ENCODE measurements at regions not wholly inside any gene's neighbourhood (a gene's known extent, or its start where the extent isn't known, plus 50 kb on each side); places are given as distances from the start of the nearest gene placed in this dataset.
A peak's percentile ranks its signal among the peaks of the same experiment; 100 is the strongest.
"Not testable (repeated sequence)": the region's sequence is repeated elsewhere in the genome, so short reads cannot be mapped to it uniquely, and the experiment has no call there.

DNA sequence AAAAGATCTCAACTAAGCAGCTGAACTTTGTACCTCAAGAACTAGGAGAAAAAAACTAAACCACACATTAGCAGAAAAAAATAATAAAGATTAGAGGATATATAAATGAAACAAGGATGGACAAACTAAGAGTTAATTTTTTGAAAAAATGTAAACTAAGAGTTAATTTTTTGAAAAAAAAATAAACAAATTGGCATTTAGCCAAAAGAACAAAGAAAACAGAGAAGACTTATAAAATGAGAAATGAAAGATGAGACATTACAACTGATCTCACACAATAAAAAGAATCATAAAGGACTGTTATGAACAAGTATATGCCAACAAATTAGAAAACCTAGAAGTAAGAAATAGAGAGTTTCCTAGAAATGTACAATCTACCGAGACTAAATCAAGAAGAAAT lies 859.2 kb upstream of the GYPC start:
- H3K9me3 Mint-ChIP-seq: peaks cover 13% of the 10 kb centered on the region
- no peaks in the 10 kb centered on the region for H3K4me1 Mint-ChIP-seq
- H3K27ac Mint-ChIP-seq (ENCODE audit: unreplicated experiment): no peak overlapping the region
- peaks cover 6% of the 10 kb centered on the region for H3K36me3 Mint-ChIP-seq (ENCODE audit: low read depth)
- TF ChIP-seq, protein P1, sequence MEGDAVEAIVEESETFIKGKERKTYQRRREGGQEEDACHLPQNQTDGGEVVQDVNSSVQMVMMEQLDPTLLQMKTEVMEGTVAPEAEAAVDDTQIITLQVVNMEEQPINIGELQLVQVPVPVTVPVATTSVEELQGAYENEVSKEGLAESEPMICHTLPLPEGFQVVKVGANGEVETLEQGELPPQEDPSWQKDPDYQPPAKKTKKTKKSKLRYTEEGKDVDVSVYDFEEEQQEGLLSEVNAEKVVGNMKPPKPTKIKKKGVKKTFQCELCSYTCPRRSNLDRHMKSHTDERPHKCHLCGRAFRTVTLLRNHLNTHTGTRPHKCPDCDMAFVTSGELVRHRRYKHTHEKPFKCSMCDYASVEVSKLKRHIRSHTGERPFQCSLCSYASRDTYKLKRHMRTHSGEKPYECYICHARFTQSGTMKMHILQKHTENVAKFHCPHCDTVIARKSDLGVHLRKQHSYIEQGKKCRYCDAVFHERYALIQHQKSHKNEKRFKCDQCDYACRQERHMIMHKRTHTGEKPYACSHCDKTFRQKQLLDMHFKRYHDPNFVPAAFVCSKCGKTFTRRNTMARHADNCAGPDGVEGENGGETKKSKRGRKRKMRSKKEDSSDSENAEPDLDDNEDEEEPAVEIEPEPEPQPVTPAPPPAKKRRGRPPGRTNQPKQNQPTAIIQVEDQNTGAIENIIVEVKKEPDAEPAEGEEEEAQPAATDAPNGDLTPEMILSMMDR (conservative IDR thresholded peaks at IDR 0.05): no peak
- no peak for DNase-seq (ENCODE audit: low read depth, low spot score)
- H3K4me3 Mint-ChIP-seq: no peak overlapping the region
- no peaks in the 10 kb centered on the region for H3K27me3 Mint-ChIP-seq (ENCODE audit: low read depth)

DNA sequence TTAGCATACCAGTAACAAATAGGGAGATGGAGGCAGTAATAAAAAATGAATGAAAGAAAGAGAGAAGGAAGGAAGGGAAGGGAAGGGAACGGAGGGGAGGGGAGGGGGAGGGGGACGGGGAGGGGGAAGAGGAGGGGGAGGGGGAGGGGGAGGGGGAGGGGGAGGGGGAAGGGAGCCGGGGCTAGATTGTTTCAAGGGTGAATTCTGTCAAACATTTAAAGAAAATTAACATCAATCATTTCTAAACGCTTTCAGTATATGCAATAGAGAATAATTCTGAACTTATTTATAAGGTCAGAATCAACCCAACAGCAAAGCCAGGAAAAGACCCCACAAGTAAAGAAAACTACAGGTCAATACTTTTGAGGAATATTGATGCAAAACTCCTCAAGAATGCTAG lies 858.8 kb upstream of the GYPC start:
- no peak for DNase-seq (ENCODE audit: low read depth, low spot score)
- peaks cover 6% of the 10 kb centered on the region for H3K36me3 Mint-ChIP-seq (ENCODE audit: low read depth)
- peaks cover 13% of the 10 kb centered on the region for H3K9me3 Mint-ChIP-seq
- H3K27me3 Mint-ChIP-seq (ENCODE audit: low read depth): no peaks in the 10 kb centered on the region
- no peak overlapping the region for H3K4me3 Mint-ChIP-seq
- TF ChIP-seq, protein P1 (conservative IDR thresholded peaks at IDR 0.05): no peak
- no peak overlapping the region for H3K27ac Mint-ChIP-seq (ENCODE audit: unreplicated experiment)
- H3K4me1 Mint-ChIP-seq: no peaks in the 10 kb centered on the region

DNA sequence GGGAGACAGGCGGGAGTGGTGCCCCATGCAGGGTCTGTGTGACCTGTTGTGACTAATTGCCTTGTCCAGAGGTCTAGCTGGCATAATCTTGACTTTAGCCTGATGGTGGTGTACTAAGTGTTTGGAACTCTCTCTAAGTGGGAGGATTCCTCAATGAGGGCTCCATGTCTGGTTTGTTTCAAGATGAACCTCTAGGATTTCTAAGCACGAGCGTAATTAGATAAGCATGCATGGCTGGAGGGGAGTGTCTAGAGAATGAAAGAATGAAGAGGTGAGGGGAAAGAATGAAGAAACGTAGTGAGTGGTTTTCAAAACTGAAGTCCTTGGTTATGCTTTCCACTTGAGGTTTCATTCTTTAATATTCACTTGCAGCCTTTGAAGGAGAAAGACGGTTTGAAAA lies 833.2 kb upstream of the GYPC start:
- H3K4me3 Mint-ChIP-seq: no peak overlapping the region
- no peak for DNase-seq (ENCODE audit: low read depth, low spot score)
- no peaks in the 10 kb centered on the region for H3K27me3 Mint-ChIP-seq (ENCODE audit: low read depth)
- TF ChIP-seq, protein P1 (conservative IDR thresholded peaks at IDR 0.05): no peak
- peaks cover 5% of the 10 kb centered on the region for H3K36me3 Mint-ChIP-seq (ENCODE audit: low read depth)
- no peak overlapping the region for H3K27ac Mint-ChIP-seq (ENCODE audit: unreplicated experiment)
- H3K9me3 Mint-ChIP-seq: no peaks in the 10 kb centered on the region
- no peaks in the 10 kb centered on the region for H3K4me1 Mint-ChIP-seq

DNA sequence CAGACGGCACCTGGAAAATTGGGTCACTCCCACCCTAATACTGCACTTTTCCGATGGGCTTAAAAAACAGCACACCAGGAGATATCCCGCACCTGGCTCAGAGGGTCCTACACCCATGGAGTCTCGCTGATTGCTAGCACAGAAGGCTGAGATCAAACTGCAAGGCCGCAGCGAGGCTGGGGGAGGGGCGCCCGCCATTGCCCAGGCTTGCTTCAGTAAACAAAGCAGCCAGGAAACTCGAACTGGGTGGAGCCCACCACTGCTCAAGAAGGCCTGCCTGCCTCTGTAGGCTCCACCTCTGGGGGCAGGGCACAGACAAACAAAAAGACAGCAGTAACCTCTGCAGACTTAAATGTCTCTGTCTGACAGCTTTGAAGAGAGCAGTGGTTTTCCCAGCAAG lies 830.2 kb upstream of the GYPC start:
- H3K27me3 Mint-ChIP-seq (ENCODE audit: low read depth); H3K4me1 Mint-ChIP-seq; H3K9me3 Mint-ChIP-seq; DNase-seq (ENCODE audit: low read depth, low spot score); H3K4me3 Mint-ChIP-seq; H3K27ac Mint-ChIP-seq (ENCODE audit: unreplicated experiment); H3K36me3 Mint-ChIP-seq (ENCODE audit: low read depth): not testable (repeated sequence)

DNA sequence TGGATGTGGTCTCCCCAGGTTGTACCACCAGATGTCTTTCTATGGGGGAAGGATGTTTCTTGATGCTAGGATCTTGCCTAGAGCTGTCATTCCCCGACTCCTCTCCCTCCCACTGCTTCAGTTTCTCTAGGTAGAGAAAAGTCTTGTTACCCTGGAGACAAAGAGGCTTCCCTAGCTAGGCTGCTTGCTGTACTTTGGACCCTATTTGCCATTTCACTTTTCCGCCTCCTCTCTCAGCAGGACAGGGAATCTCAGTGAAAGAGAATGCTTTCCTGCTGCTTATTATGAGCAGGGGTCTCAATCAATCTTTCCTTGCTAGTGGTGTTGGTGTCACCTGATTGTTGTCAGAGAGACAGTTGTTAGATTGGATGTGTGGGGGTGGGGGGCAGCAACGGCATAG lies 818.8 kb upstream of the GYPC start:
- Mint-ChIP-seq H3K9me3 (peaks cover 12% of the 10 kb centered on the region), H3K27me3 (ENCODE audit: low read depth) (no peaks in the 10 kb centered on the region), H3K4me3 (peak overlapping the region; percentile 17), H3K36me3 (ENCODE audit: low read depth) (peaks cover 3% of the 10 kb centered on the region), H3K27ac (ENCODE audit: unreplicated experiment) (peak overlapping the region; percentile 45), H3K4me1 (peaks cover 21% of the 10 kb centered on the region)
- no peak for DNase-seq (ENCODE audit: low read depth, low spot score)
- TF ChIP-seq, protein P1 (conservative IDR thresholded peaks at IDR 0.05): no peak

DNA sequence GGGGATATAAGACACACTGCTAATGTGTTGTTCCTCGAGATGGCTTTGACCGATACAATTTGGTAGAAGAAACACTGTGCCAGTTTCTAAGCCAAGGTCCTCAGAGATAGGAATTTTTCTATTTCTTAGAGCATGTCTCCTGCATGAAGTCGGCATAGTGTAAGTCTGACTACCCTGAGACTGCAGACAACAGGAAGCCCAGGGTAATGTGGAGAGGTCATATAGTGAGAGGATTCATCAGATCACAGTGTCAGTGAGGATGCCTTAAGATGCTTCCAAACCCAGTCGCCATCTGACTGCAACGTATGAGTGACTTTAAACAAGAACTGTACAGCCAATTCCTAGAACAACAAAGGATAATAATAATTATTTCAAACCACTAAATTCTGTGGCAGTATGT lies 818.3 kb upstream of the GYPC start:
- TF ChIP-seq, protein P1 (conservative IDR thresholded peaks at IDR 0.05): no peak
- DNase-seq (ENCODE audit: low read depth, low spot score): no peak
- Mint-ChIP-seq H3K4me1 (peaks cover 21% of the 10 kb centered on the region), H3K27me3 (ENCODE audit: low read depth) (no peaks in the 10 kb centered on the region), H3K27ac (ENCODE audit: unreplicated experiment) (peak overlapping the region; percentile 45), H3K36me3 (ENCODE audit: low read depth) (peaks cover 3% of the 10 kb centered on the region), H3K9me3 (peaks cover 10% of the 10 kb centered on the region), H3K4me3 (no peak overlapping the region)

Data from neural crest cell (in vitro differentiated cells).